RWPE1 (cell line): ENCODE measurements at regions not wholly inside any gene's neighbourhood (a gene's known extent, or its start where the extent isn't known, plus 50 kb on each side); places are given as distances from the start of the nearest gene placed in this dataset.

Source experiments
- CTCF ChIA-PET: fragments of 350-600 bp; sonication (Branson Sonifier 250); formaldehyde crosslinking; extraction: SDS; loops from one replicate; lab custom pipeline; 2021; lab: Yijun Ruan, JAX
- POLR2A ChIA-PET: fragments of 400-600 bp; formaldehyde crosslinking; extraction: SDS; loops from one replicate; lab custom pipeline; 2020; ENCODE audit warnings: antibody characterized with exemption; ENCODE audit not compliant: low non-redundant PET; lab: Yijun Ruan, JAX
- DNase-seq: peaks from one replicate; pipeline ENCODE4 v3.0.0; 2012; ENCODE audit warnings: low spot score
- H3K27ac ChIP-seq: fragments of 450-650 bp; 2 replicates; pipeline ENCODE4 v1.5.1; 2017
- TF ChIP-seq, protein P1 (sequence below): fragments of 450-650 bp; conservative IDR thresholded peaks from 2 replicates; pipeline ENCODE4 v1.5.1; 2017; ENCODE audit warnings: low read depth, mild to moderate bottlenecking

DNA sequence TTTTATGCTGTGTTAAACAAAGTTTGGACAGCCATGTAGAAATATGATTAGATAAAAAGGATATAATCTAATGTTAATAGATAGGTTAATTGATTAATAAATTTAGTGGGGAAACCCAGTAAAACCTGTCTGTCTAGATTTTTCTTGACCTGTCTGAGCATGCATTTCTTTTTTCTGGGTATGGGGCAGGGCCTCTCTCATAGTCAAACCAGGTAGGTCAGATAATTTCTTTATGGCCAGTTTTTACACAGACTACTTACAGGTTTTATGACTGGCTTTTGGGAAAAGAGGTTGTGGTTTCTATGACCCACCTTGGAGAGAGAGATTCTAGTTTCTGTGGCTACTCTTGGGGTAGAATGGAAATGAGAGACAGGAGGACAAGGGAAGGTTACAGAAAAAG is 135.6 kb upstream of the EPHA5 start:
- no peak for DNase-seq
- ChIA-PET CTCF (no interaction called here), POLR2A (no interaction called here)
- no peak overlapping the region for H3K27ac ChIP-seq
- TF ChIP-seq, protein P1, sequence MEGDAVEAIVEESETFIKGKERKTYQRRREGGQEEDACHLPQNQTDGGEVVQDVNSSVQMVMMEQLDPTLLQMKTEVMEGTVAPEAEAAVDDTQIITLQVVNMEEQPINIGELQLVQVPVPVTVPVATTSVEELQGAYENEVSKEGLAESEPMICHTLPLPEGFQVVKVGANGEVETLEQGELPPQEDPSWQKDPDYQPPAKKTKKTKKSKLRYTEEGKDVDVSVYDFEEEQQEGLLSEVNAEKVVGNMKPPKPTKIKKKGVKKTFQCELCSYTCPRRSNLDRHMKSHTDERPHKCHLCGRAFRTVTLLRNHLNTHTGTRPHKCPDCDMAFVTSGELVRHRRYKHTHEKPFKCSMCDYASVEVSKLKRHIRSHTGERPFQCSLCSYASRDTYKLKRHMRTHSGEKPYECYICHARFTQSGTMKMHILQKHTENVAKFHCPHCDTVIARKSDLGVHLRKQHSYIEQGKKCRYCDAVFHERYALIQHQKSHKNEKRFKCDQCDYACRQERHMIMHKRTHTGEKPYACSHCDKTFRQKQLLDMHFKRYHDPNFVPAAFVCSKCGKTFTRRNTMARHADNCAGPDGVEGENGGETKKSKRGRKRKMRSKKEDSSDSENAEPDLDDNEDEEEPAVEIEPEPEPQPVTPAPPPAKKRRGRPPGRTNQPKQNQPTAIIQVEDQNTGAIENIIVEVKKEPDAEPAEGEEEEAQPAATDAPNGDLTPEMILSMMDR = no peak

GRCh38 chr4:65799513-65799912 is 129.2 kb upstream of the EPHA5 start:
- DNase-seq = no peak
- no peak overlapping the region for H3K27ac ChIP-seq
- ChIA-PET CTCF (no interaction called here), POLR2A (no interaction called here)
- TF ChIP-seq, protein P1 = no peak

DNA sequence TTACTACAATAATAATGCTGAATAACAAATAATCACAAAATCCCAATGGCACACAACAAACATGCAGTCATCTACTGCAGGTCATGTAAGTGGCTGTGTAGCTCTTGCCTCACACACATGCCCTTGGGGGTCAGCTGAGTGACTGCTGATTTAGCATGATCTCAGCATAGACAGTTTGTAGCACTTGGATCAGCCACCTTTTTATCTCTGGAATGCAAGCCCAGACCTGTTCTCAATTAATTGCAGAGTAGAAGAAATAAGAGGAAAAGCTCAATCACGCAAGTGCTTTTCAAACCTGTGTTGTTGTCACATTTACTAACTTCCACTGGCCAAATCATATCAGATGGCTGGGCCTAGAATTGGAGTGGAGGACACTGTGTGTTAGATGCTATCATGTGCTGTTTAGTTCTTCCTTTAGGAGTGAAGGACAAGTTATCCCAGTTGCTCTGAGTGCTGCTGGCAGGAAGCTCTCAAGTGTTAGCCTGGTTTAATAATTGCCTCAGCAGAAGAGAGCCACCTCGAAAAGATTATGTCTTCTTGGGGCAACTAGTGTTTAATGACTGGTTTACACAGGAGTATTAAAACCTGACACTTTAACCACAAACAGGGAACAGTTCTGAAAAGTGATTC is 128.3 kb upstream of the EPHA5 start:
- H3K27ac ChIP-seq = no peak overlapping the region
- peak; percentile 36 for DNase-seq
- TF ChIP-seq, protein P1 = no peak
- ChIA-PET CTCF (interaction anchor here (0.7 kb wide), 1 partner anchor 298 kb away, joined by 3 read pairs; no protein-coding TSS in a partner anchor), POLR2A (no interaction called here)

DNA sequence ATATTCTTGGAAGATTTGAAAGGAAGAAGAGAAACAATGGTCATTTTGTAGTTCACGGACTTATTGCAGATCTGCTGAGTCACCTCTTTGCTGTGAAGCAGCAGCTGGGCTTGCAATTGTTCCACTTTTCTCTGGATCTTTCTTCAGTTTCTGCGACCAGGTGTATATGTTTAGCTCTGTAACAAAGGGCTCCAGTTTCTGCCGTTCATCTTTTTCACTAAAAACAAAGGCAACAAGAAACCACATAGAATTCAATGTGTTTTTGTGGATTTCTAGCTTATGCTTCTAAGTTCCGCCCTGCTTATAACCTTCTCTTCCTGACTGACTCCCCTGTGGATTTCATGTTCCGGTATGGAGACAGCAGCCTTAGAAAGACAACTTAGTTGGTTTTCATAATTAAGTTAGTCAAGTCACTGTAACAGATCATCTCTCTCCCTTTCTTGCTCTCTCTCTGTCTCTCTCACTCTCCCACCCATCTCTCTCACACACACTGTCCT is 121.6 kb upstream of the EPHA5 start:
- TF ChIP-seq, protein P1 = no peak
- H3K27ac ChIP-seq = no peak overlapping the region
- CTCF ChIA-PET = no interaction called here
- POLR2A ChIA-PET = no interaction called here
- no peak for DNase-seq

DNA sequence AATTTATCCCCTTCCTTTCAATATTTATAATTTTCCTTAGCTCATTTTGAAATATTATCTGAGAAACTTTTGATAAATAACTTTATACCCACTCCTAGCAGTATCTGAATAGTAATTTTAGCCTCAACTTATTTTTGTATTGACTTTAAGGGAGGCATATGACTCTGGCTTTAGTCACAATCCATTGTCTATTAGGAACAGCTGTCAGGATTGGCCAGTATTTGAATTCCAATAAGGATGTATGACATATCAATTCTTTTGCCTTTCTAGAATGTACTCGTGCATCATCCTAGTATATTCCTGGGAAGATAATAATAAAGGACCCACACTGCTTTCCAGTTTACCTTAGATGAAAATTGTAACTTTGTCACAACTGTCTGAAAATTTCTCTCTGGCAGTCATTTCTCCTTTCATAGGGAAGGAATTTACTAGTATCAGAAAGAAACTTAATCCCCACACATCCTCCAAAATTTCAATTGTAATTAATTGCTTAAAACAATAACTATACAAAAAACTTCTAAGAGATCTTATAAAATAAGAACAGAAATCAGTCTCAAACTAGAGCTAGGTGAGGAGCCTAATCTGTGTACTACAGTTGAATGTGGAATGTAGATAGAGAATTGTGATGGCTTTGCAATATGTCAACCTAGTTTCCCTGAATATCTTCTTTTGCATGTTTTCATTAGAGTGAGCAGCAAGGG is 121.0 kb upstream of the EPHA5 start:
- POLR2A ChIA-PET = no interaction called here
- DNase-seq = no peak
- CTCF ChIA-PET = no interaction called here
- TF ChIP-seq, protein P1 = no peak
- H3K27ac ChIP-seq = no peak overlapping the region

- no peak for DNase-seq
- H3K27ac ChIP-seq = no peak overlapping the region
- ChIA-PET POLR2A (no interaction called here), CTCF (no interaction called here)
- TF ChIP-seq, protein P1 = no peak
Measured at GRCh38 chr4:65789805-65790204, 119.5 kb upstream of the EPHA5 start.
